ACHN (cell line): ENCODE measurements at regions not wholly inside any gene's neighbourhood (a gene's known extent, or its start where the extent isn't known, plus 50 kb on each side); places are given as distances from the start of the nearest gene placed in this dataset.

Source experiments
- DNase-seq: peaks from one replicate; pipeline ENCODE4 v3.0.0-alpha.2; 2015
- in situ Hi-C: cut with HindIII; loops from 2 replicates; pipeline ENCODE4 v1.10.0; 2017; ENCODE audit warnings: low sequenced_read_pairs, low pct_ligation_motif_present, low pct_unique_long_range_greater_than_20kb

- in situ Hi-C loops, result no loop called here
- DNase-seq, result no peak
Observed at GRCh38 chr5:174337276-174338184, 292.0 kb downstream of the NSG2 start.

GRCh38 chr5:174338185-174339010 lies 292.9 kb downstream of the NSG2 start:
- in situ Hi-C loops, result no loop called here
- no peak for DNase-seq

- in situ Hi-C loops, result no loop called here
- DNase-seq, result no peak
Observed at GRCh38 chr5:174339130-174339529, 293.6 kb downstream of the NSG2 start.

GRCh38 chr5:174340226-174340625 lies 294.7 kb downstream of the NSG2 start:
- no peak for DNase-seq
- in situ Hi-C loops, result no loop called here

GRCh38 chr5:174342696-174343095 lies 297.2 kb downstream of the NSG2 start:
- in situ Hi-C loops, result no loop called here
- no peak for DNase-seq

- no peak for DNase-seq
Observed at GRCh38 chr5:174343826-174344225, 298.3 kb downstream of the NSG2 start.

GRCh38 chr5:174344335-174344734 lies 298.8 kb downstream of the NSG2 start:
- in situ Hi-C loops, result no loop called here
- DNase-seq, result no peak

More at GRCh38 chr5:174343826-174344225, 298.3 kb downstream of the NSG2 start:
- in situ Hi-C loops, result no loop called here

GRCh38 chr5:174347183-174347582 lies 301.7 kb downstream of the NSG2 start:
- no peak for DNase-seq
- in situ Hi-C loops, result no loop called here

GRCh38 chr5:174348311-174348981 lies 302.9 kb downstream of the NSG2 start:
- no peak for DNase-seq
- in situ Hi-C loops, result no loop called here

- in situ Hi-C loops, result no loop called here
- no peak for DNase-seq
Observed at GRCh38 chr5:174352681-174353080, 307.2 kb downstream of the NSG2 start.

GRCh38 chr5:174354571-174354970 lies 309.1 kb downstream of the NSG2 start:
- in situ Hi-C loops, result no loop called here
- no peak for DNase-seq

- in situ Hi-C loops, result no loop called here
- DNase-seq, result no peak
Observed at GRCh38 chr5:174355208-174355612, 309.7 kb downstream of the NSG2 start.

GRCh38 chr5:174355995-174356394 lies 310.5 kb downstream of the NSG2 start:
- DNase-seq, result no peak
- in situ Hi-C loops, result no loop called here

GRCh38 chr5:174356536-174356935 lies 311.0 kb downstream of the NSG2 start:
- DNase-seq, result no peak
- in situ Hi-C loops, result no loop called here

GRCh38 chr5:174358276-174358675 lies 312.8 kb downstream of the NSG2 start:
- DNase-seq, result no peak
- in situ Hi-C loops, result no loop called here

GRCh38 chr5:174359071-174359470 lies 313.6 kb downstream of the NSG2 start:
- DNase-seq, result no peak
- in situ Hi-C loops, result no loop called here

GRCh38 chr5:174362514-174362913 lies 317.0 kb downstream of the NSG2 start:
- no peak for DNase-seq
- in situ Hi-C loops, result no loop called here

- DNase-seq, result no peak
- in situ Hi-C loops, result no loop called here
Observed at GRCh38 chr5:174363934-174364333, 318.4 kb downstream of the NSG2 start.

GRCh38 chr5:174364676-174365075 lies 319.2 kb downstream of the NSG2 start:
- DNase-seq, result no peak
- in situ Hi-C loops, result no loop called here
